ENCODE measurements at regions not wholly inside any gene's neighbourhood (a gene's known extent, or its start where the extent isn't known, plus 50 kb on each side); places are given as distances from the start of the nearest gene placed in this dataset.

- TF ChIP-seq POLR2A (IDR thresholded peaks at IDR 0.05) (no peak), POLR2AphosphoS5 (IDR thresholded peaks at IDR 0.05; ENCODE audit: insufficient read depth in 1 of 2, low read depth in 1 of 2) (no peak), CTCF (IDR thresholded peaks at IDR 0.05) (no peak)
- no peaks in the 10 kb centered on the region for H3K27me3 ChIP-seq
- intact Hi-C loops (cut with DNase I), result no loop called here
Measured at GRCh38 chr1:87926131-87926830, 597.6 kb downstream of the LMO4 start.

GRCh38 chr1:87926921-87927320 is 598.2 kb downstream of the LMO4 start:
- Histone ChIP-seq H3K36me3 (no peaks in the 10 kb centered on the region), H3K27ac (no peak overlapping the region), H3K4me1 (no peaks in the 10 kb centered on the region), H3K27me3 (no peaks in the 10 kb centered on the region), H3K9me3 (peaks cover 5% of the 10 kb centered on the region), H3K4me3 (no peak overlapping the region)
- TF ChIP-seq POLR2AphosphoS5 (IDR thresholded peaks at IDR 0.05; ENCODE audit: insufficient read depth in 1 of 2, low read depth in 1 of 2), result no peak
- TF ChIP-seq POLR2A (IDR thresholded peaks at IDR 0.05), result no peak
- no peak for TF ChIP-seq CTCF (IDR thresholded peaks at IDR 0.05)
- intact Hi-C loops (cut with DNase I), result no loop called here
- no peak for DNase-seq (ENCODE audit: extremely low spot score in 2 of 2)

More at GRCh38 chr1:87926131-87926830, 597.6 kb downstream of the LMO4 start:
- Histone ChIP-seq H3K4me3 (no peak overlapping the region), H3K27ac (no peak overlapping the region), H3K4me1 (no peaks in the 10 kb centered on the region), H3K9me3 (peaks cover 1% of the 10 kb centered on the region), H3K36me3 (no peaks in the 10 kb centered on the region)
- DNase-seq (ENCODE audit: extremely low spot score in 2 of 2), result no peak

- TF ChIP-seq POLR2A (IDR thresholded peaks at IDR 0.05) (no peak), POLR2AphosphoS5 (IDR thresholded peaks at IDR 0.05; ENCODE audit: insufficient read depth in 1 of 2, low read depth in 1 of 2) (no peak), CTCF (IDR thresholded peaks at IDR 0.05) (no peak)
- H3K9me3 ChIP-seq, result peaks cover 5% of the 10 kb centered on the region
- H3K4me1 ChIP-seq, result no peaks in the 10 kb centered on the region
- no peak overlapping the region for H3K4me3 ChIP-seq
- DNase-seq (ENCODE audit: extremely low spot score in 2 of 2), result no peak
- no peak overlapping the region for H3K27ac ChIP-seq
- no peaks in the 10 kb centered on the region for H3K36me3 ChIP-seq
- H3K27me3 ChIP-seq, result no peaks in the 10 kb centered on the region
- intact Hi-C loops (cut with DNase I), result no loop called here
Measured at GRCh38 chr1:87927391-87928280, 599.0 kb downstream of the LMO4 start.

- intact Hi-C loops (cut with DNase I), result no loop called here
- Histone ChIP-seq H3K36me3 (no peaks in the 10 kb centered on the region), H3K9me3 (peaks cover 5% of the 10 kb centered on the region), H3K4me1 (no peaks in the 10 kb centered on the region), H3K4me3 (no peak overlapping the region), H3K27ac (no peak overlapping the region), H3K27me3 (no peaks in the 10 kb centered on the region)
- no peak for DNase-seq (ENCODE audit: extremely low spot score in 2 of 2)
- TF ChIP-seq POLR2AphosphoS5 (IDR thresholded peaks at IDR 0.05; ENCODE audit: insufficient read depth in 1 of 2, low read depth in 1 of 2), result no peak
Measured at GRCh38 chr1:87928623-87929022, 599.9 kb downstream of the LMO4 start.

GRCh38 chr1:87929906-87930305 is 601.2 kb downstream of the LMO4 start:
- intact Hi-C loops (cut with DNase I), result no loop called here
- Histone ChIP-seq H3K9me3 (peaks cover 5% of the 10 kb centered on the region), H3K4me1 (no peaks in the 10 kb centered on the region), H3K27me3 (no peaks in the 10 kb centered on the region), H3K36me3 (no peaks in the 10 kb centered on the region), H3K27ac (no peak overlapping the region), H3K4me3 (no peak overlapping the region)
- TF ChIP-seq CTCF (IDR thresholded peaks at IDR 0.05) (no peak), POLR2AphosphoS5 (IDR thresholded peaks at IDR 0.05; ENCODE audit: insufficient read depth in 1 of 2, low read depth in 1 of 2) (no peak), POLR2A (IDR thresholded peaks at IDR 0.05) (no peak)
- DNase-seq (ENCODE audit: extremely low spot score in 2 of 2), result no peak
